ENCODE measurements at regions not wholly inside any gene's neighbourhood (a gene's known extent, or its start where the extent isn't known, plus 50 kb on each side); places are given as distances from the start of the nearest gene placed in this dataset.

DNA sequence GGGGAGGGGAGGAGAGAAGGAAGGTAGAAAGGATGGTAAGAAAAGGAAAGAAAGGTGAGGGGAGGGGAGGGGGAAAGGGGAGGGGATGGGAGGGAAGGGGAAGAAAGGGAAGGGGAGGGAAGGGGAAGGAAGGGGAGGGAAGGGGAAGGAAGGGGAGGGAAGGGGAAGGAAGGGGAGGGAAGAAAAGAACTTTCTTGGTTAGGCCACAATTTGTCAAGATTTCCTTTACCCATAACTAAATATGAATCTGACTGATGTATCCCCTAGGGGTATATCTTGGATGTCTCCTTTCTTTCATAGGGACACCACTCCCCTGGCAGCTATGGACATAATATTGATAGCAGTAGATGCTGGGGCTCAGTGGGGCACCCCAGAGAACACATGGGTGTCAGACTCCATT, 54.4 kb upstream of the PRELP start:
- TF ChIP-seq, protein P1, sequence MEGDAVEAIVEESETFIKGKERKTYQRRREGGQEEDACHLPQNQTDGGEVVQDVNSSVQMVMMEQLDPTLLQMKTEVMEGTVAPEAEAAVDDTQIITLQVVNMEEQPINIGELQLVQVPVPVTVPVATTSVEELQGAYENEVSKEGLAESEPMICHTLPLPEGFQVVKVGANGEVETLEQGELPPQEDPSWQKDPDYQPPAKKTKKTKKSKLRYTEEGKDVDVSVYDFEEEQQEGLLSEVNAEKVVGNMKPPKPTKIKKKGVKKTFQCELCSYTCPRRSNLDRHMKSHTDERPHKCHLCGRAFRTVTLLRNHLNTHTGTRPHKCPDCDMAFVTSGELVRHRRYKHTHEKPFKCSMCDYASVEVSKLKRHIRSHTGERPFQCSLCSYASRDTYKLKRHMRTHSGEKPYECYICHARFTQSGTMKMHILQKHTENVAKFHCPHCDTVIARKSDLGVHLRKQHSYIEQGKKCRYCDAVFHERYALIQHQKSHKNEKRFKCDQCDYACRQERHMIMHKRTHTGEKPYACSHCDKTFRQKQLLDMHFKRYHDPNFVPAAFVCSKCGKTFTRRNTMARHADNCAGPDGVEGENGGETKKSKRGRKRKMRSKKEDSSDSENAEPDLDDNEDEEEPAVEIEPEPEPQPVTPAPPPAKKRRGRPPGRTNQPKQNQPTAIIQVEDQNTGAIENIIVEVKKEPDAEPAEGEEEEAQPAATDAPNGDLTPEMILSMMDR (IDR thresholded peaks at IDR 0.05) = no peak
- H3K27ac ChIP-seq = no peak overlapping the region
- H3K4me3 ChIP-seq = no peak overlapping the region
- no peak for DNase-seq (ENCODE audit: low spot score)

DNA sequence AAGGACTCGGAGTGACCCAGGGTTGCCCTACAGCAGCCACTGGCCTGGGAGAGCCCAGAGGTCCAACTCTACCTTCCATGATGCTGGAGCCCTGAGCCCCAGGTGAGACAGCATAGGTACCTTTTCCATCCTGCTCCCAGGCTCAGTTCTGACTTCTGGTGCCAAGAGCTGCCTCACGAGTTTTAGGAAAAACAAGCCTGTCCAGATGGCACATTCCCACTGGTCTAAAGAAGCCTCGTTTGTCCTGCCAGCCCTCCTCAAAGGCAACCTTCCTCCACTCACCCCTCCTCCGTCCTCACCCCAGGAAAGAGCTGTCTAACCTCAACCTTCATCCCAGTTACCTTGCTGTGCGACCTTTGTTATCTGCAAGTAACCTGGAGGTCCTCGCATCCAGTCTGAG, 53.5 kb upstream of the PRELP start:
- DNase-seq (ENCODE audit: low spot score) = peak; percentile 33
- Histone ChIP-seq H3K27ac (no peak overlapping the region), H3K4me3 (no peak overlapping the region)
- TF ChIP-seq, protein P1 (IDR thresholded peaks at IDR 0.05) = no peak

DNA sequence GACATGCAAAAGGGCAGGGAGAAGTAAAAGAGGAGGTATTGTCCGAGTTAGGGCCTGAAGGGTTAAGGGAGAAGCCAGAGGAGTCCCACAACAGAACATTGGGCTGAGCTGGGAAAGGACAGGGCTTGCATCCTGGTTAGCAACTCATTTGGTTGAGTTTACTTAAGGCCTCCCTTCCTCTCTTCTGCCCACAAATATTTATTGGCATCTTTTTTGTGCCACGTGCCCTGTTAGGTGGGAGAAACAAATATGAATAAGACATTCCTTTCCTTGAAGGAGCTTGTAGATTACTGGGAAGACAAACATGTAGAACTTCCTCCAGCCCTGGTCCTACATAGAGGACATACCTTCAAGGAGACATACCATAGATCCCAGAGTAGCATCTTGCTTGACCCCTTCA, 53.0 kb upstream of the PRELP start:
- TF ChIP-seq, protein P1 (IDR thresholded peaks at IDR 0.05) = no peak
- H3K27ac ChIP-seq = no peak overlapping the region
- DNase-seq (ENCODE audit: low spot score) = no peak
- H3K4me3 ChIP-seq = no peak overlapping the region

DNA sequence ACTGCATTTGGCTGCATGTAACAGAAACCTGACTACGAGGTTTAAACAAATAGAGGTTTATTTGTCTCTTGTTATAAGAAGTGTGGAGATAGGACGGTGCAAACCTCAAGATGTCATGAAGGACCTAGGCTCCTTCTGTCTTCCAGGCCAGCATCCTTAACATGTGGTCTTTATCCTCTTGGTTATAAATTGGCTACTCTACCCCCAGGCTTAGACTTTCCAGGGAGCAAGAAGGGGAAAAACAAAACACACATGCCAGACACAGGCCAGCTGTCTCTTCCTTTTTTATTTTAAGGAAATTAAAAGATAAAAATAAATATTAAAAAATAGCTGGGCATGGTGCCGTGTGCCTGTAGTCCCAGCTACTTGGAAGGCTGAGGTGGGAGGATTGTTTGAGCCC, 51.3 kb upstream of the PRELP start:
- DNase-seq (ENCODE audit: low spot score) = no peak
- TF ChIP-seq, protein P1 (IDR thresholded peaks at IDR 0.05) = no peak
- Histone ChIP-seq H3K27ac (no peak overlapping the region), H3K4me3 (no peak overlapping the region)

DNA sequence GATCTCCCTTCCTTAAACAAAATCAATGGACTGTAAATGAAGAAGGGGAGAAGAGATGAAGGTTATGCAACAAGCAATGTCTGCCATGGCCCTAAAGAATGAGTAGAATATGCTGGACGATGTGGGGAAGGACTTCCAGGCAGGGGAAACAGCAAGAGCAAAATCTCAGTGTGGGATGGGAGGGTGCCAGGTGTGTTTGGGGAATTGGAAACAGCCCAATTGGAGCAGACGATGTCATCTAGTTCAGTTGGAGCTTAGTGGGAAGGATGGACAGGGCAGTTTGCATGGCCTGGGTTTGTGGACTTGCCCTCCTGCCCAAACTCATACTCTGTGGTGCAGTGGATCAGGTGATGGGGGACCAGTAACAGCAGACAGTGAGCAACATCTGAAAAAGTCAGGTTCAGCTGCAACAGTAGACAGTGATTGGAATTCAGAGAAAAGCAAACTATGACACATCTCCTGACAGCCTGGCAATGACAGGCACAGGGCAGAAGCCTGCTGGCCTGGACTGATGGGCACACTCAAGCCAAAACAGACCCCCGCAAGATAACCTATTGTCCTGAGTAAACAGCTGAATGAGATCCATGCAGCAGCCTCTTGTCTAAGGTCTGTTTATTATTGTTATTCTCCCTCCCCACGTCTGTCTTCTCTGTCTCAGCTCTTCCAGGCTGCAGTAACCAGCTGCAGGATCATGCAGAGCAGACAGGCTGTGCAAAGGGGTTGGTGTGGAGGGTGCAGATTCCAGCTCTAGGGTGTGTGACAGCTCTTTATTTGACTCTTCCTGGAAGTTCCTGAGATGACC, 50.5 kb upstream of the PRELP start:
- TF ChIP-seq, protein P1 (IDR thresholded peaks at IDR 0.05) = no peak
- DNase-seq (ENCODE audit: low spot score) = no peak
- no peak overlapping the region for H3K27ac ChIP-seq
- H3K4me3 ChIP-seq = no peak overlapping the region

DNA sequence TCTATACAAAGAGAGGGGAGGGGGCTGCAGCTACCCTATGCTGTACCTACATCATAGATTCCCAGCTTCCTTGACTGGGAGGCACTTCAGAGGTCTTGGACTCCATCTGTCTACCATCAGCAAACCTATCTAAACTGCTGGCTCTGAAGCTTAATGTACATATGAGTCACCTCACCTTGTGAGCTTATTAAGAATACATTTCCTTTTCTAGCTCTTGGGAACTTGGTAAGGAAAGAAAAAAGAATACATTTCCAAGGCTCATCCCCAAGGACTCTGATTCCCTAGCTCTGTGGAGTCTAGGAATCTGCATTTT, 50.0 kb upstream of the PRELP start:
- Histone ChIP-seq H3K4me3 (no peak overlapping the region), H3K27ac (no peak overlapping the region)
- TF ChIP-seq, protein P1 (IDR thresholded peaks at IDR 0.05) = no peak
- no peak for DNase-seq (ENCODE audit: low spot score)

All from coronary artery (tissue), 2 donors.